ENCODE measurements at regions not wholly inside any gene's neighbourhood (a gene's known extent, or its start where the extent isn't known, plus 50 kb on each side); places are given as distances from the start of the nearest gene placed in this dataset.

- TF ChIP-seq SP1 (IDR thresholded peaks at IDR 0.05) (no peak), ARNT (IDR thresholded peaks at IDR 0.05) (no peak), FOXA1 (IDR thresholded peaks at IDR 0.05) (no peak), NFRKB (IDR thresholded peaks at IDR 0.05) (no peak), FOXK2 (IDR thresholded peaks at IDR 0.05) (no peak), BHLHE40 (IDR thresholded peaks at IDR 0.05; ENCODE audit: borderline replicate concordance) (no peak), PKNOX1 (IDR thresholded peaks at IDR 0.05) (no peak), HDGF (IDR thresholded peaks at IDR 0.05; ENCODE audit: borderline replicate concordance) (no peak), ELF4 (IDR thresholded peaks at IDR 0.05) (no peak), FOXM1 (IDR thresholded peaks at IDR 0.05; ENCODE audit: borderline replicate concordance) (no peak), CTBP1 (IDR thresholded peaks at IDR 0.05; ENCODE audit: borderline replicate concordance) (no peak)
Observed at GRCh38 chr4:79073471-79073870, 134.2 kb upstream of the PAQR3 start.
